GM12873 (cell line): ENCODE measurements at regions not wholly inside any gene's neighbourhood (a gene's known extent, or its start where the extent isn't known, plus 50 kb on each side); places are given as distances from the start of the nearest gene placed in this dataset.

Source experiments
- CTCF ChIP-seq: IDR thresholded peaks from 2 replicates; pipeline ENCODE4 v1.5.1; 2012; ENCODE audit warnings: low read depth, mild to moderate bottlenecking, moderate library complexity, low read length, control low read depth; ENCODE audit not compliant: insufficient read depth; ENCODE audit errors: missing control alignments

- no peak for TF ChIP-seq CTCF
Observed at GRCh38 chr10:8301333-8301732, 246.8 kb downstream of the GATA3 start.

GRCh38 chr10:8301831-8302230 lies 247.3 kb downstream of the GATA3 start:
- no peak for TF ChIP-seq CTCF

- TF ChIP-seq CTCF = no peak
Observed at GRCh38 chr10:8302565-8302964, 248.1 kb downstream of the GATA3 start.

GRCh38 chr10:8304861-8305260 lies 250.4 kb downstream of the GATA3 start:
- no peak for TF ChIP-seq CTCF

GRCh38 chr10:8305876-8306652 lies 251.6 kb downstream of the GATA3 start:
- TF ChIP-seq CTCF = no peak

- no peak for TF ChIP-seq CTCF
Observed at GRCh38 chr10:8306685-8307364, 252.3 kb downstream of the GATA3 start.

GRCh38 chr10:8310930-8311329 lies 256.4 kb downstream of the GATA3 start:
- TF ChIP-seq CTCF = no peak
